GM12891 (cell line): ENCODE measurements at regions not wholly inside any gene's neighbourhood (a gene's known extent, or its start where the extent isn't known, plus 50 kb on each side); places are given as distances from the start of the nearest gene placed in this dataset.
"Not testable (repeated sequence)": the region's sequence is repeated elsewhere in the genome, so short reads cannot be mapped to it uniquely, and the experiment has no call there.

Experiments
- DNase-seq: peaks from one replicate; pipeline ENCODE4 v3.0.0; 2011; ENCODE audit warnings: low spot score; ENCODE audit not compliant: insufficient read length
- FAIRE-seq: peaks from 2 replicates; lab custom pipeline; 2011; peaks lifted over from hg19 to GRCh38; lab: Jason Lieb, UNC
- PAX5 ChIP-seq: IDR thresholded peaks from 2 replicates; pipeline ENCODE4 v1.6.1; 2011; ENCODE audit warnings: low read length, moderate library complexity, mild to moderate bottlenecking; ENCODE audit not compliant: insufficient read depth, severe bottlenecking
- POLR2A ChIP-seq: IDR thresholded peaks from 2 replicates; pipeline ENCODE4 v1.6.1; 2011; ENCODE audit warnings: low read depth, low read length, control low read depth
- POLR2AphosphoS5 ChIP-seq: IDR thresholded peaks from 2 replicates; pipeline ENCODE4 v1.6.1; 2011; ENCODE audit warnings: low read depth, low read length, control low read depth
- POU2F2 ChIP-seq: IDR thresholded peaks from 2 replicates; pipeline ENCODE4 v1.6.1; 2011; ENCODE audit warnings: low read depth, mild to moderate bottlenecking, control low read depth, low read length, moderate library complexity
- SPI1 ChIP-seq: IDR thresholded peaks from 2 replicates; pipeline ENCODE4 v1.6.1; 2011; ENCODE audit warnings: low read depth, low read length, control low read depth
- TAF1 ChIP-seq: IDR thresholded peaks from 2 replicates; pipeline ENCODE4 v1.6.1; 2011; ENCODE audit warnings: low read depth, low read length, control low read depth

GRCh38 chr6:21924002-21924401, 330.5 kb downstream of the SOX4 start:
- FAIRE-seq (no peak), DNase-seq (no peak)
- TF ChIP-seq POLR2A = no peak
- no peak for TF ChIP-seq POLR2AphosphoS5
- TF ChIP-seq PAX5 = no peak
- no peak for TF ChIP-seq POU2F2
- no peak for TF ChIP-seq SPI1
- no peak for TF ChIP-seq TAF1

GRCh38 chr6:21928827-21929226, 335.3 kb downstream of the SOX4 start:
- FAIRE-seq = no peak
- TF ChIP-seq POLR2A (no peak), PAX5 (no peak), POLR2AphosphoS5 (no peak), TAF1 (no peak), SPI1 (no peak), POU2F2 (no peak)
- no peak for DNase-seq

- DNase-seq (no peak), FAIRE-seq (no peak)
- no peak for TF ChIP-seq POU2F2
- no peak for TF ChIP-seq SPI1
- TF ChIP-seq TAF1 = no peak
- no peak for TF ChIP-seq POLR2AphosphoS5
- TF ChIP-seq PAX5 = no peak
- TF ChIP-seq POLR2A = no peak
Observed at GRCh38 chr6:21931641-21932335, 338.2 kb downstream of the SOX4 start.

- TF ChIP-seq TAF1 (no peak), PAX5 (no peak), POLR2A (no peak), POLR2AphosphoS5 (no peak), SPI1 (no peak), POU2F2 (no peak)
- FAIRE-seq = no peak
Observed at GRCh38 chr6:21933351-21933750, 339.8 kb downstream of the SOX4 start.

GRCh38 chr6:21935142-21935541, 341.6 kb downstream of the SOX4 start:
- DNase-seq (no peak), FAIRE-seq (no peak)
- TF ChIP-seq TAF1 (no peak), POLR2A (no peak), POU2F2 (no peak), POLR2AphosphoS5 (no peak), SPI1 (no peak), PAX5 (no peak)

More at GRCh38 chr6:21933351-21933750, 339.8 kb downstream of the SOX4 start:
- no peak for DNase-seq

GRCh38 chr6:21935561-21936028, 342.0 kb downstream of the SOX4 start:
- no peak for DNase-seq
- no peak for TF ChIP-seq SPI1
- no peak for TF ChIP-seq PAX5
- no peak for TF ChIP-seq POLR2AphosphoS5
- no peak for TF ChIP-seq TAF1
- TF ChIP-seq POU2F2 = no peak
- no peak for TF ChIP-seq POLR2A
- FAIRE-seq = peak; percentile 54

GRCh38 chr6:21937466-21937865, 343.9 kb downstream of the SOX4 start:
- TF ChIP-seq PAX5 = no peak
- TF ChIP-seq POLR2AphosphoS5 = no peak
- TF ChIP-seq TAF1 = no peak
- no peak for TF ChIP-seq POU2F2
- no peak for TF ChIP-seq SPI1
- TF ChIP-seq POLR2A = no peak
- DNase-seq (no peak), FAIRE-seq (no peak)

GRCh38 chr6:21939066-21939465, 345.5 kb downstream of the SOX4 start:
- FAIRE-seq, DNase-seq: not testable (repeated sequence)

GRCh38 chr6:21941926-21942325, 348.4 kb downstream of the SOX4 start:
- FAIRE-seq (no peak), DNase-seq (no peak)
- TF ChIP-seq POLR2A (no peak), PAX5 (no peak), TAF1 (no peak), POLR2AphosphoS5 (no peak), POU2F2 (no peak), SPI1 (no peak)

- TF ChIP-seq SPI1 (no peak), PAX5 (no peak), POLR2AphosphoS5 (no peak), POLR2A (no peak), POU2F2 (no peak), TAF1 (no peak)
- DNase-seq (no peak), FAIRE-seq (no peak)
Observed at GRCh38 chr6:21942897-21943296, 349.3 kb downstream of the SOX4 start.
